Loucy (cell line): ENCODE measurements at regions not wholly inside any gene's neighbourhood (a gene's known extent, or its start where the extent isn't known, plus 50 kb on each side); places are given as distances from the start of the nearest gene placed in this dataset.

Source experiments
- EZH2phosphoT487 ChIP-seq: fragments of 200-600 bp; IDR thresholded peaks from 2 replicates; pipeline ENCODE4 v1.6.1; 2018; ENCODE audit warnings: antibody characterized with exemption, mild to moderate bottlenecking, moderate library complexity, borderline replicate concordance
- TF ChIP-seq, protein P1 (sequence below): fragments of 200-600 bp; sonication (generic); conservative IDR thresholded peaks from 2 replicates; pipeline ENCODE4 v1.5.1; 2014; ENCODE audit warnings: mild to moderate bottlenecking, antibody characterized with exemption, low read length

DNA sequence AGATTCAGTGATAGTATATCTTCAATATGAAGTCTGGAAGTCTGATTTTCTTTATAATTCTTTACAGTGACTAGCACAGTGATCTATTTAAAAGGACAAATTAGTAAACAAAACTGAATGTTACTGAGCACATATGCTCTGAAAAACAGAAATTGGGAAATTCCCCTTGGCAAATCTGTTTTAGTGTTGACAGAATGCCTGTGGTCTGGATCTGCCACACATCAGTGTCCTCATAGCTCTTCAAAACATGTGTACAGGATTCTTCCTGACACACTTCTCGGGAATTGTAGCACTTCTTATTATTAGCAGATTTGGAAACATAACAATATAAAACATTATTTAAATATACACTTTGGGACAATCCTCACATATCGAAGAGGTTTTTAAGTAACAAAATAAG is 354.3 kb downstream of the COL12A1 start:
- TF ChIP-seq, protein P1, sequence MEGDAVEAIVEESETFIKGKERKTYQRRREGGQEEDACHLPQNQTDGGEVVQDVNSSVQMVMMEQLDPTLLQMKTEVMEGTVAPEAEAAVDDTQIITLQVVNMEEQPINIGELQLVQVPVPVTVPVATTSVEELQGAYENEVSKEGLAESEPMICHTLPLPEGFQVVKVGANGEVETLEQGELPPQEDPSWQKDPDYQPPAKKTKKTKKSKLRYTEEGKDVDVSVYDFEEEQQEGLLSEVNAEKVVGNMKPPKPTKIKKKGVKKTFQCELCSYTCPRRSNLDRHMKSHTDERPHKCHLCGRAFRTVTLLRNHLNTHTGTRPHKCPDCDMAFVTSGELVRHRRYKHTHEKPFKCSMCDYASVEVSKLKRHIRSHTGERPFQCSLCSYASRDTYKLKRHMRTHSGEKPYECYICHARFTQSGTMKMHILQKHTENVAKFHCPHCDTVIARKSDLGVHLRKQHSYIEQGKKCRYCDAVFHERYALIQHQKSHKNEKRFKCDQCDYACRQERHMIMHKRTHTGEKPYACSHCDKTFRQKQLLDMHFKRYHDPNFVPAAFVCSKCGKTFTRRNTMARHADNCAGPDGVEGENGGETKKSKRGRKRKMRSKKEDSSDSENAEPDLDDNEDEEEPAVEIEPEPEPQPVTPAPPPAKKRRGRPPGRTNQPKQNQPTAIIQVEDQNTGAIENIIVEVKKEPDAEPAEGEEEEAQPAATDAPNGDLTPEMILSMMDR, result no peak
- no peak for TF ChIP-seq EZH2phosphoT487
